ENCODE measurements at regions not wholly inside any gene's neighbourhood (a gene's known extent, or its start where the extent isn't known, plus 50 kb on each side); places are given as distances from the start of the nearest gene placed in this dataset.

- TF ChIP-seq IRF3 (IDR thresholded peaks at IDR 0.05) (no peak), HSF1 (IDR thresholded peaks at IDR 0.05; ENCODE audit: low read depth, low read length) (no peak), NR2C1 (IDR thresholded peaks at IDR 0.05) (no peak), YY1 (IDR thresholded peaks at IDR 0.05; ENCODE audit: low read depth, low read length) (no peak), ZSCAN29 (IDR thresholded peaks at IDR 0.05) (no peak), FOXM1 (IDR thresholded peaks at IDR 0.05; ENCODE audit: low read depth, low read length) (no peak), ELK1 (IDR thresholded peaks at IDR 0.05; ENCODE audit: low read depth, low read length) (no peak), ZBTB40 (IDR thresholded peaks at IDR 0.05; ENCODE audit: borderline replicate concordance) (no peak), SPI1 (IDR thresholded peaks at IDR 0.05; ENCODE audit: borderline replicate concordance, insufficient read depth, low read depth, low read length) (no peak), ZNF217 (IDR thresholded peaks at IDR 0.05) (no peak), ZBTB11 (CRISPR knock-in tag; IDR thresholded peaks at IDR 0.05) (no peak), ZNF207 (IDR thresholded peaks at IDR 0.05; ENCODE audit: borderline replicate concordance) (no peak)
- no peak overlapping the region for H3K4me2 ChIP-seq (ENCODE audit: control insufficient read depth, insufficient read depth)
- no peaks in the 10 kb centered on the region for H3K79me2 ChIP-seq (ENCODE audit: control insufficient read depth, insufficient read depth, low read length)
- H3K9ac ChIP-seq (ENCODE audit: control insufficient read depth, insufficient read depth, low read length): no peak overlapping the region
- no peaks in the 10 kb centered on the region for H3K27me3 ChIP-seq (replicated peaks in 1 of 2; ENCODE audit: control insufficient read depth in 2 of 2, insufficient read depth in 2 of 2, low read length in 1 of 2)
- ChIA-PET POLR2A (no interaction called here), SMC1A (ENCODE audit: uncharacterized antibody, unreplicated experiment) (no interaction called here), CTCF (no interaction called here), RAD21 (ENCODE audit: unreplicated experiment) (no interaction called here)
- BruUV-seq (replicated peaks): no TSS peak
- intact Hi-C loops (cut with micrococcal nuclease; ENCODE audit: unreplicated experiment) (no loop called here), in situ Hi-C loops (cut with MboI) (no loop called here)
- H4K20me1 ChIP-seq (ENCODE audit: control insufficient read depth, insufficient read depth): no peaks in the 10 kb centered on the region
- WGBS (ENCODE audit: insufficient coverage, insufficient replicate concordance, low lambda C conversion rate, missing lambda C conversion rate): 27% methylated on average over 3 of the region's 3 CpGs
- no peak overlapping the region for H2AFZ ChIP-seq (ENCODE audit: control insufficient read depth, low read depth, low read length)
- no peak for DNase-seq (ENCODE audit: low read depth, low spot score)
- H3K9me3 ChIP-seq (replicated peaks; ENCODE audit: control insufficient read depth, insufficient read depth, low read length): no peaks in the 10 kb centered on the region
- H3K4me3 ChIP-seq: no peak overlapping the region
- no peaks in the 10 kb centered on the region for H3K36me3 ChIP-seq (ENCODE audit: control insufficient read depth in 2 of 2, insufficient read depth in 2 of 2, low read length in 1 of 2)
- H3K27ac ChIP-seq (ENCODE audit: control insufficient read depth, insufficient read depth): no peak overlapping the region
- ATAC-seq: no peak
- no peak for FAIRE-seq
- no peaks in the 10 kb centered on the region for H3K4me1 ChIP-seq (ENCODE audit: control insufficient read depth, insufficient read depth, low read length)
Observed at GRCh38 chr12:127771546-127771945, 495.4 kb upstream of the TMEM132C start.
